H9 (cell line): ENCODE measurements at regions not wholly inside any gene's neighbourhood (a gene's known extent, or its start where the extent isn't known, plus 50 kb on each side); places are given as distances from the start of the nearest gene placed in this dataset.

Experiments used
- DNase-seq: peaks from one replicate; pipeline ENCODE4 v3.0.0-alpha.2; 2017
- H2AFZ ChIP-seq: one replicate; pipeline ENCODE4 v1.6.1; 2013; ENCODE audit warnings: mild to moderate bottlenecking, low read length, control low read depth, moderate library complexity
- H2AK5ac ChIP-seq: 2 replicates; pipeline ENCODE4 v1.6.1; 2013; ENCODE audit warnings: low read length, control low read depth, mixed read lengths; ENCODE audit not compliant: insufficient read length
- H2BK120ac ChIP-seq: one replicate; pipeline ENCODE4 v1.6.1; 2013; ENCODE audit warnings: low read depth, mild to moderate bottlenecking, low read length, control low read depth, inconsistent platforms; ENCODE audit not compliant: poor library complexity, severe bottlenecking
- H2BK12ac ChIP-seq: 2 replicates; pipeline ENCODE4 v1.6.1; 2013; ENCODE audit warnings: low read length, control low read depth, mixed read lengths, low read depth; ENCODE audit not compliant: insufficient read length
- H2BK15ac ChIP-seq: 2 replicates; pipeline ENCODE4 v1.6.1; 2013; ENCODE audit warnings: low read depth, low read length, control low read depth
- H2BK20ac ChIP-seq: one replicate; pipeline ENCODE4 v1.6.1; 2013; ENCODE audit warnings: low read depth, mild to moderate bottlenecking, low read length, control low read depth, inconsistent platforms; ENCODE audit not compliant: poor library complexity, severe bottlenecking
- H2BK5ac ChIP-seq: 2 replicates; pipeline ENCODE4 v1.6.1; 2013; ENCODE audit warnings: low read length, control low read depth, mixed read lengths; ENCODE audit not compliant: insufficient read length
- H3K14ac ChIP-seq: 2 replicates; pipeline ENCODE4 v1.6.1; 2013; ENCODE audit warnings: low read length, control low read depth; ENCODE audit not compliant: insufficient read depth
- H3K18ac ChIP-seq: 2 replicates; pipeline ENCODE4 v1.6.1; 2013; ENCODE audit warnings: low read depth, mild to moderate bottlenecking, mixed read lengths, low read length, control low read depth; ENCODE audit not compliant: insufficient read length
- H3K23ac ChIP-seq: 2 replicates; pipeline ENCODE4 v1.6.1; 2013; ENCODE audit warnings: low read length, control low read depth, mixed read lengths, low read depth; ENCODE audit not compliant: insufficient read length
- H3K23me2 ChIP-seq: 2 replicates; pipeline ENCODE4 v1.6.1; 2013; ENCODE audit warnings: low read depth, mild to moderate bottlenecking, mixed read lengths, low read length, control low read depth; ENCODE audit not compliant: insufficient read length, poor library complexity, severe bottlenecking
- H3K27ac ChIP-seq: 2 replicates; pipeline ENCODE4 v1.5.1; 2013; ENCODE audit warnings: low read length, control low read depth, mixed read lengths, low read depth; ENCODE audit not compliant: insufficient read length
- H3K27me3 ChIP-seq: 2 replicates; pipeline ENCODE4 v1.6.1; 2013; ENCODE audit warnings: low read length, control low read depth, inconsistent platforms; ENCODE audit not compliant: insufficient read depth
- H3K4ac ChIP-seq: 2 replicates; pipeline ENCODE4 v1.6.1; 2013; ENCODE audit warnings: low read depth, mild to moderate bottlenecking, control low read depth, inconsistent platforms, low read length, moderate library complexity
- H3K4me1 ChIP-seq: 2 replicates; pipeline ENCODE4 v1.6.1; 2013; ENCODE audit warnings: low read length, control low read depth, inconsistent platforms; ENCODE audit not compliant: insufficient read depth
- H3K4me2 ChIP-seq: 2 replicates; pipeline ENCODE4 v1.6.1; 2013; ENCODE audit warnings: low read length, control low read depth, mixed read lengths; ENCODE audit not compliant: insufficient read length, insufficient read depth
- H3K56ac ChIP-seq: 2 replicates; pipeline ENCODE4 v1.6.1; 2013; ENCODE audit warnings: low read depth, mild to moderate bottlenecking, mixed read lengths, low read length, control low read depth; ENCODE audit not compliant: insufficient read length
- H3K79me1 ChIP-seq: 2 replicates; pipeline ENCODE4 v1.6.1; 2013; ENCODE audit warnings: low read depth, mild to moderate bottlenecking, moderate library complexity, low read length, control low read depth, inconsistent platforms; ENCODE audit not compliant: insufficient read depth, poor library complexity, severe bottlenecking
- H3K79me2 ChIP-seq: 2 replicates; pipeline ENCODE4 v1.6.1; 2013; ENCODE audit warnings: low read length, control low read depth, inconsistent platforms; ENCODE audit not compliant: insufficient read depth
- H3K9ac ChIP-seq: 2 replicates; pipeline ENCODE4 v1.6.1; 2013; ENCODE audit warnings: low read length, control low read depth, mixed read lengths; ENCODE audit not compliant: insufficient read length; ENCODE audit errors: extremely low read depth
- H3K9me3 ChIP-seq: one replicate; pipeline ENCODE4 v1.6.1; 2013; ENCODE audit warnings: low read depth, low read length, inconsistent platforms; ENCODE audit not compliant: control insufficient read depth
- H3T11ph ChIP-seq: one replicate; pipeline ENCODE4 v1.6.1; 2013; ENCODE audit warnings: mild to moderate bottlenecking, low read length, control low read depth, inconsistent platforms
- H4K20me1 ChIP-seq: one replicate; pipeline ENCODE4 v1.6.1; 2013; ENCODE audit not compliant: control insufficient read depth, insufficient read length, insufficient read depth
- H4K5ac ChIP-seq: 2 replicates; pipeline ENCODE4 v1.6.1; 2013; ENCODE audit warnings: low read depth, mild to moderate bottlenecking, mixed read lengths, low read length, control low read depth; ENCODE audit not compliant: insufficient read length
- H4K8ac ChIP-seq: replicated peaks from 2 replicates; pipeline ENCODE4 v1.6.1; 2013; ENCODE audit warnings: low read length, control low read depth, mixed read lengths, low read depth; ENCODE audit not compliant: insufficient read length
- H4K91ac ChIP-seq: 2 replicates; pipeline ENCODE4 v1.6.1; 2013; ENCODE audit warnings: low read depth, mild to moderate bottlenecking, moderate library complexity, mixed read lengths, low read length, control low read depth; ENCODE audit not compliant: insufficient read length
- H3K27ac Mint-ChIP-seq, 3 experiments: 2 replicates in 2 of 3; 3 replicates in 1 of 3; pipeline ENCODE4 v1.8.0; 2020 to 2021; ENCODE audit warnings: mixed read lengths in 3 of 3, mild to moderate bottlenecking in 1 of 3, moderate library complexity in 1 of 3
- H3K27me3 Mint-ChIP-seq: 2 replicates; pipeline ENCODE4 v1.8.0; 2021; ENCODE audit warnings: low read depth, mild to moderate bottlenecking, moderate library complexity, mixed read lengths
- H3K36me3 Mint-ChIP-seq, 3 experiments: 2 replicates in 2 of 3; 3 replicates in 1 of 3; pipeline ENCODE4 v1.8.0; 2020 to 2021; ENCODE audit warnings: low read depth in 3 of 3, mixed read lengths in 3 of 3; ENCODE audit not compliant: insufficient read depth in 1 of 3
- H3K4me1 Mint-ChIP-seq, 2 experiments: 2 replicates each; pipeline ENCODE4 v1.8.0; 2020; ENCODE audit warnings: mixed read lengths in 2 of 2
- H3K4me3 Mint-ChIP-seq, 2 experiments: 2 replicates in 1 of 2; 3 replicates in 1 of 2; pipeline ENCODE4 v1.8.0; 2020 to 2021; ENCODE audit warnings: mild to moderate bottlenecking in 2 of 2, mixed read lengths in 2 of 2, moderate library complexity in 1 of 2
- H3K9me3 Mint-ChIP-seq, 2 experiments: 2 replicates in 1 of 2; 3 replicates in 1 of 2; pipeline ENCODE4 v1.8.0; 2020; ENCODE audit warnings: mild to moderate bottlenecking in 2 of 2, mixed read lengths in 2 of 2, moderate library complexity in 1 of 2
- WGBS: extraction: QIAGEN DNeasy Blood & Tissue Kit; methylation state at CpG from one replicate; pipeline ENCODE4 v1.1.7; 2013; ENCODE audit warnings: missing lambda C conversion rate, low lambda C conversion rate, mixed read lengths; ENCODE audit not compliant: insufficient read length; ENCODE audit errors: extremely low coverage; 5-methylcytosine and 5-hydroxymethylcytosine counted together
- TF ChIP-seq, protein P1 (sequence below): fragments of 200-600 bp; sonication (generic); conservative IDR thresholded peaks from 3 replicates; pipeline ENCODE4 v1.8.0; 2021; ENCODE audit warnings: antibody characterized with exemption, mild to moderate bottlenecking

DNA sequence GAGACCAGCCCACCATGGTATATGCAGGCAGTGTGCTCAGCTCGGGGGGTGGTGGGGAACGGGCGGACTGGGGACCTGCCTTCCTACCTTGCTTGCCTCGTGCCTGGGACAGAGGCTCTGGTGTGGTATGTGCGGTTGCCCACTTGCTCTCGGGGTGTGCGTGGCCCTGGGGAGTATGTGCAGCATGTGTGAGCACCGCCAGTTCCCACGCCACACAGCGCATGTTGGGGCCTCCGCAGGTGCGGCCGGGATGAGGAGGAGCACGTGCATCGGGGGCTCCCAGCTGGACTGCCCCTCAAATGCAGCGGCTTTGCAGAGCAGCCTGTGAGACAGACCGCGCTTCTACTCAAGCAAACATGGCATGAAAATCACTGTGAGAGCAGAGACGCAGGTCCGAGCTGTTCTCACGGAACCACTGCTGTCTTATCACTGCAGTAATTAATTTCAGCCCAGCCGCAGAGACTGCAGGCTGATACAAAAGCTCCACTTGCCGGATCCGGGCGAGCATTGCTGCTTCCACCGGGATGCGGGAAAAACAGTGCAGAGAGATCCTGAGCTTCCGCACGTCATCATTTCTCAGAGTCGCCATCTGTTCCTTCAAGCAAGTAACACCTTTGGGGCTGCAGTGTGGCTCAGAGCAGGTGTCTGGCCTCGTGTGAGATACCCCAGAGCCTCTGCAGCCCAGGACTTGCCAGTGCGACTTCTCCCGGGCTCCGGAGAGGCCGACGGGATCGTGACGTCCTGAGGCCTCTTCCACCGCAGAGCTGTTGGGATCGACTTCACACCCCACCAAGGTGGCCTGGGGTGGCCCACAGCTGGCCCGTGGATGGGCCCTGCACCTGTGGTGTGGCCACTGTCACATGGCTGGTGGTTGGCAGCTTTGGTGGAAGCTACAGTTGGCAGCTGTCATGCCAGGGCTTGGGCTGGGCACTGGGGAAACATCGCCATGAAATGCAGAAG, 92.6 kb upstream of the ACTRT2 start:
- no peak overlapping the region for H4K5ac ChIP-seq
- no peaks in the 10 kb centered on the region for H3K23me2 ChIP-seq

More for the DNA sequence above, 92.6 kb upstream of the ACTRT2 start:
- Histone ChIP-seq H3K79me2 (no peaks in the 10 kb centered on the region), H3K79me1 (no peaks in the 10 kb centered on the region), H2BK5ac (no peak overlapping the region), H4K91ac (no peak overlapping the region), H2AFZ (no peak overlapping the region), H3K9ac (no peak overlapping the region), H3K9me3 (peaks cover 76% of the 10 kb centered on the region), H4K20me1 (no peaks in the 10 kb centered on the region), H2AK5ac (no peak overlapping the region), H3K14ac (no peak overlapping the region), H3K4ac (no peak overlapping the region), H3K27me3 (no peaks in the 10 kb centered on the region), H3K4me1 (no peaks in the 10 kb centered on the region), H2BK20ac (no peak overlapping the region), H2BK120ac (no peak overlapping the region), H2BK12ac (no peak overlapping the region), H3K23ac (no peak overlapping the region), H3T11ph (no peak overlapping the region), H3K27ac (no peak overlapping the region), H2BK15ac (no peak overlapping the region), H3K56ac (no peak overlapping the region), H3K18ac (no peak overlapping the region), H4K8ac (no peak overlapping the region), H3K4me2 (no peak overlapping the region)
- Mint-ChIP-seq H3K4me1 (no peaks in the 10 kb centered on the region), H3K27me3 (peaks cover 8% of the 10 kb centered on the region), H3K9me3 (peaks cover 13 to 80% of the 10 kb centered on the region in 2 experiments), H3K27ac (no peak overlapping the region), H3K36me3 (peaks cover 2 to 27% (median 4%) of the 10 kb centered on the region in 3 experiments; a peak in 3 of 7 replicates), H3K4me3 (no peak overlapping the region)
- no peak for DNase-seq
- no CpG with 5 or more reads among the region's 42 CpGs for WGBS
- TF ChIP-seq, protein P1, sequence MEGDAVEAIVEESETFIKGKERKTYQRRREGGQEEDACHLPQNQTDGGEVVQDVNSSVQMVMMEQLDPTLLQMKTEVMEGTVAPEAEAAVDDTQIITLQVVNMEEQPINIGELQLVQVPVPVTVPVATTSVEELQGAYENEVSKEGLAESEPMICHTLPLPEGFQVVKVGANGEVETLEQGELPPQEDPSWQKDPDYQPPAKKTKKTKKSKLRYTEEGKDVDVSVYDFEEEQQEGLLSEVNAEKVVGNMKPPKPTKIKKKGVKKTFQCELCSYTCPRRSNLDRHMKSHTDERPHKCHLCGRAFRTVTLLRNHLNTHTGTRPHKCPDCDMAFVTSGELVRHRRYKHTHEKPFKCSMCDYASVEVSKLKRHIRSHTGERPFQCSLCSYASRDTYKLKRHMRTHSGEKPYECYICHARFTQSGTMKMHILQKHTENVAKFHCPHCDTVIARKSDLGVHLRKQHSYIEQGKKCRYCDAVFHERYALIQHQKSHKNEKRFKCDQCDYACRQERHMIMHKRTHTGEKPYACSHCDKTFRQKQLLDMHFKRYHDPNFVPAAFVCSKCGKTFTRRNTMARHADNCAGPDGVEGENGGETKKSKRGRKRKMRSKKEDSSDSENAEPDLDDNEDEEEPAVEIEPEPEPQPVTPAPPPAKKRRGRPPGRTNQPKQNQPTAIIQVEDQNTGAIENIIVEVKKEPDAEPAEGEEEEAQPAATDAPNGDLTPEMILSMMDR, result no peak
